Astrocyte of the spinal cord (primary cell): ENCODE measurements at regions not wholly inside any gene's neighbourhood (a gene's known extent, or its start where the extent isn't known, plus 50 kb on each side); places are given as distances from the start of the nearest gene placed in this dataset.

Experiments
- DNase-seq: peaks from one replicate; pipeline ENCODE4 v3.0.0; 2011; ENCODE audit warnings: low read depth, low spot score
- H3K4me3 ChIP-seq: 2 replicates; pipeline ENCODE4 v1.5.1; 2011; ENCODE audit warnings: low read depth, mild to moderate bottlenecking, low read length, moderate library complexity
- in situ Hi-C: cut with HindIII; loops from 2 replicates; pipeline ENCODE4 v1.10.0; 2017; ENCODE audit warnings: low sequenced_read_pairs
- TF ChIP-seq, protein P1 (sequence below): IDR thresholded peaks from 2 replicates; pipeline ENCODE4 v1.5.1; 2012; ENCODE audit warnings: low read depth, mild to moderate bottlenecking, low read length, inconsistent platforms

DNA sequence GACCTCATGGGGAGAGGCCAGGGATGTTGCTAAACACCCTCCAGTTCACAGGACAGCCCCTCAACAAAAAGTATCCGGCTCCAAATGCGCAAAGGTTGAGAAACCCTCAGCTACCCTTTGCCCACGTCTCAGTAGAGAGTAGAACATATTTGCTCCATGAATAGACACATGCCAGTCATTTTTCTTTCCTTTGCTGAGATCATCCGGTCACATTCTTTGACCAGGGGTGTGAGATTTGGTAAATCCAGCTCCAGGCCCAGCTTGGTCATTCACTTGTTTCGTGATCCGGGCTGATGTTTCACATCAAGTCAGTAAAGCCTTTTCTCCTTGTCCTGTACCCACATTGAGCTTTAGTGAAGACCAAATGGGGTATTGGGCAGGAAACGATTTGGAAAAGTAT, 83.6 kb upstream of the LHX5 start:
- no peak for DNase-seq
- H3K4me3 ChIP-seq = no peak overlapping the region
- in situ Hi-C loops = no loop called here
- TF ChIP-seq, protein P1, sequence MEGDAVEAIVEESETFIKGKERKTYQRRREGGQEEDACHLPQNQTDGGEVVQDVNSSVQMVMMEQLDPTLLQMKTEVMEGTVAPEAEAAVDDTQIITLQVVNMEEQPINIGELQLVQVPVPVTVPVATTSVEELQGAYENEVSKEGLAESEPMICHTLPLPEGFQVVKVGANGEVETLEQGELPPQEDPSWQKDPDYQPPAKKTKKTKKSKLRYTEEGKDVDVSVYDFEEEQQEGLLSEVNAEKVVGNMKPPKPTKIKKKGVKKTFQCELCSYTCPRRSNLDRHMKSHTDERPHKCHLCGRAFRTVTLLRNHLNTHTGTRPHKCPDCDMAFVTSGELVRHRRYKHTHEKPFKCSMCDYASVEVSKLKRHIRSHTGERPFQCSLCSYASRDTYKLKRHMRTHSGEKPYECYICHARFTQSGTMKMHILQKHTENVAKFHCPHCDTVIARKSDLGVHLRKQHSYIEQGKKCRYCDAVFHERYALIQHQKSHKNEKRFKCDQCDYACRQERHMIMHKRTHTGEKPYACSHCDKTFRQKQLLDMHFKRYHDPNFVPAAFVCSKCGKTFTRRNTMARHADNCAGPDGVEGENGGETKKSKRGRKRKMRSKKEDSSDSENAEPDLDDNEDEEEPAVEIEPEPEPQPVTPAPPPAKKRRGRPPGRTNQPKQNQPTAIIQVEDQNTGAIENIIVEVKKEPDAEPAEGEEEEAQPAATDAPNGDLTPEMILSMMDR = no peak

DNA sequence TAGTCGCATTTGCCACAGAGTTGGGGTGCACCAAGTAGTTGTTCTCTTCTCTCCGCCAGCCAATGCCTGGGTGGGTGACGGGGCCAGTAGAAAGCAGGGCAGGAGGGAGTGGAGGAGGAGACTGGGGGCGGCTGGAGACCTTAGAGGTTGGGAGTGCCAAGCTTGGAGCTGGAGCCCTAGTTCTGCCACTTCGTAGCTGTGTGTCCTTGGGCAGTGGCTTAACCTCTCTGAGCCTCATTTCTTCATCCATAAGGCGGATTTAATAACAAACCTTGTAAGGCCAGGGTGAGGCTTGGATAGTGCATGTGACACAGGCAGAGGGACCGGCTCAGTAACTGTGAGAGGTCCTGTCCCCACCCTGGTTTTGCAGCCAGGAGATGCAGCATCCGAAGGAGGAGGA, 81.1 kb upstream of the LHX5 start:
- in situ Hi-C loops = no loop called here
- DNase-seq = no peak
- TF ChIP-seq, protein P1 = no peak
- no peak overlapping the region for H3K4me3 ChIP-seq

DNA sequence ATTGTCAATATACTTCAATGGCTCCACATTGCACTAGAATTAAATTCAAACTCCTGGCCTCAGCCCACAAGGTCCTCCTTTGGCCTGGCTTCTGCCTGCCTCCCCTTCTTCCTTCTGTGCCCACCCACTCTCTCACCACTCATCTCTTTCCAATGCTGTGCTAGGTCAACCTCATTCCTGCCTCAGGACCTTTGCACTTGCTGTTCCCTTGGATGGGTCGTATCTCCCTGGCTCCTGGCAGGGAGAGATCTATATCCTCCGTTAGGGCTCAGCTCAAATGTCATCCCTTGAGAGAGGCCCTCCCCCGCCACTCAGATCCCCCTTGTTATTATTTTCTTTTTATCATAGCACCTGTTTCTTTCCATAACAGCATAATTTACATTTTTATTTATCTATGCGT, 79.9 kb upstream of the LHX5 start:
- TF ChIP-seq, protein P1 = no peak
- H3K4me3 ChIP-seq = no peak overlapping the region
- in situ Hi-C loops = no loop called here
- DNase-seq = no peak

DNA sequence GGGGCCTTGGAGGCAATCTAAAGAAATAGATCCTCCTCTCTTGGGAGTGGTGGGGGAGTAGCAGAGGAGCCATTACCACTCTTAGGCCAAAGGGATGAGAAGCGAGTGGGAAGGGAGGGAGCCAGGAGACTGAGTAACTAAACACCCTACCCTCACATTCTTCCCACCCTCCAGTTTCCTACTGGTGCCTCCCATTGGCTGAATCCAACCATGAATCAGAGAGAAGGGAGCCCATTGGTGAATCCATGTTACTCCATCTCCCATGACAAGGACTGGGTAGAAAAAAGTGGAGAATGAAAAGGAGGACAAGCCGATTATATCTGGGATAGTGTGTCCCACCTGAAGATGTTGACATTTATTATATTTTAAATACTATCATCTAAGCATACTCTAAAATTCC, 76.8 kb upstream of the LHX5 start:
- no peak overlapping the region for H3K4me3 ChIP-seq
- DNase-seq = no peak
- TF ChIP-seq, protein P1 = no peak
- in situ Hi-C loops = no loop called here

DNA sequence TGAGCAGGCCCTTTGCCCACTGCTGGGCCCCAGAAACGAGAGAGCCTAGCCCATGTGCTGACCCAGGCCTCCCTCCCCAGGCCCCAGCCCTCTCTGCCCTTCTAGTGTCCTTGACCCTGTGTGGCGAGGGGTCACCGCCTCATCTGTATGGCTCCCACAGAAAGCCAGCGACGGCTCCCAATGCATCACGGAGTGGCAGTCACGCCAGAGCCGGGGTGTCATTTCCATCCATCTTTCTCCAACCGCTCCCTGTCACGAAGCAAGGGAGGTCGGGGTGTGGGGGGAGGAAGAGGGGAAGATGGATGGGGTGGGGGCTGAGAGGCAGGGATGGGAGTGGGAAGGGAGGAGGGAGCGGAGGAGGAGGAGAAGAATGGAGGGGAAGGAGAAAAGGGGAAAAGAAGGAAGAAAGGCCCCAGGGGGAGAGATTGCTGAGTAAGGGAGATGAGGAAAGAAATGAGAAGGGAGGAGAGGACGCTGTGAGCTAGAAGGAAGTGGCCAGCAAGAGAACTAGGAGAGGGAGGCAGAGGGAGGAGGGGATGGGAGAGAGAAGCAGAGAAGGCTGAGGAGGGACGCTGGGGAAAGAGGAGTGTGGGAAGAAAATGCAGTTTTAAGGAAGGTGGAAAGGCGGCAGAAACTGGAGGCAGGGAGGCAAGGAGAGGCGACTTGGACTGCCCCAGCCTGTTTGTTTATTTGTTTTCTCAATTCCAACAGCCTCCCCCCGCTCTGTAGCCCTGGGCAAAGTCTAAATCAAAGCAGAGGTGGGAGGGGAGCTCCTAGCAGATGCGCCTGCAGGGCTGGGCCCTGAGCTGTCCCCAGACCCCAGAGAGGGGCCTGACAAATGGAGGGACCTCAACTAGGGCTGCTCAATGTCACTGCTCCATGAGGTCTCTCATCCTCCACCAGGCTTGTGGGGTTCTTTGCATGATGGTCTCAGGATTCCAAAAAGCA, 75.5 kb upstream of the LHX5 start:
- in situ Hi-C loops = no loop called here

DNA sequence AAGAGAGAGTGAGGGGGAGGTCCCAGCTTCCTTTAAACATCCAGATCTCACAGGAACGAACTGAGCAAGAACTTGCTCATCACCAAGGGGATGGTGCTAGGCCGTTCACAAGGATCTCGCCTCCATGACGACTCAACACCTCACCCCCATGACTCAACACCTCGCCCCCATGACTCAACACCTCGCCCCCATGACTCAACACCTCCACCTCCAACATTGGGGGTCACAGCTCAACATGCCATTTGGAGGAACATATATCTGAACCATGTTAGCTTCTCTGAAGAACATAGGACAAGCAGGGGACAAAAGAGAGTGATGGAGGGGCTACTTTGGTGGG, 66.0 kb upstream of the LHX5 start:
- TF ChIP-seq, protein P1 = no peak
- DNase-seq = no peak
- in situ Hi-C loops = no loop called here
- H3K4me3 ChIP-seq = no peak overlapping the region

More for the DNA sequence above, 75.5 kb upstream of the LHX5 start:
- no peak overlapping the region for H3K4me3 ChIP-seq
- TF ChIP-seq, protein P1 = no peak
- no peak for DNase-seq
